T-helper 22 cell (primary cell): ENCODE measurements at regions not wholly inside any gene's neighbourhood (a gene's known extent, or its start where the extent isn't known, plus 50 kb on each side); places are given as distances from the start of the nearest gene placed in this dataset.
"Not testable (repeated sequence)": the region's sequence is repeated elsewhere in the genome, so short reads cannot be mapped to it uniquely, and the experiment has no call there.

Experiments used
- DNase-seq: peaks from one replicate; pipeline ENCODE4 v3.0.0-alpha.2; 2020; ENCODE audit warnings: low read depth

- DNase-seq: not testable (repeated sequence)
These were observed 51.5 kb upstream of the CDC42EP3 start for GRCh38 chr2:37722971-37723370.

- no peak for DNase-seq
These were observed 58.8 kb upstream of the CDC42EP3 start for GRCh38 chr2:37730037-37730818.

- not testable (repeated sequence) for DNase-seq
These were observed 61.0 kb upstream of the CDC42EP3 start for GRCh38 chr2:37732412-37732811.

GRCh38 chr2:37733251-37733650, 61.8 kb upstream of the CDC42EP3 start:
- DNase-seq: no peak

- not testable (repeated sequence) for DNase-seq
These were observed 62.5 kb upstream of the CDC42EP3 start for GRCh38 chr2:37733955-37734354.

GRCh38 chr2:37734891-37735523, 63.6 kb upstream of the CDC42EP3 start:
- not testable (repeated sequence) for DNase-seq

GRCh38 chr2:37735524-37735910, 64.1 kb upstream of the CDC42EP3 start:
- DNase-seq: not testable (repeated sequence)

- DNase-seq: no peak
These were observed 66.1 kb upstream of the CDC42EP3 start for GRCh38 chr2:37737507-37737906.

- no peak for DNase-seq
These were observed 66.9 kb upstream of the CDC42EP3 start for GRCh38 chr2:37738266-37738885.

GRCh38 chr2:37739153-37739552, 67.7 kb upstream of the CDC42EP3 start:
- DNase-seq: no peak

GRCh38 chr2:37740164-37740739, 68.8 kb upstream of the CDC42EP3 start:
- no peak for DNase-seq

- DNase-seq: no peak
These were observed 70.8 kb upstream of the CDC42EP3 start for GRCh38 chr2:37742286-37742685.

- DNase-seq: no peak
These were observed 72.6 kb upstream of the CDC42EP3 start for GRCh38 chr2:37744010-37744409.

- DNase-seq: not testable (repeated sequence)
These were observed 73.5 kb upstream of the CDC42EP3 start for GRCh38 chr2:37744961-37745360.

GRCh38 chr2:37746011-37746410, 74.6 kb upstream of the CDC42EP3 start:
- DNase-seq: not testable (repeated sequence)

- no peak for DNase-seq
These were observed 75.4 kb upstream of the CDC42EP3 start for GRCh38 chr2:37746883-37747282.

- DNase-seq: no peak
These were observed 77.1 kb upstream of the CDC42EP3 start for GRCh38 chr2:37748541-37748940.

- DNase-seq: not testable (repeated sequence)
These were observed 78.8 kb upstream of the CDC42EP3 start for GRCh38 chr2:37750286-37750685.

- no peak for DNase-seq
These were observed 81.3 kb upstream of the CDC42EP3 start for GRCh38 chr2:37752766-37753165.

GRCh38 chr2:37753758-37754157, 82.3 kb upstream of the CDC42EP3 start:
- no peak for DNase-seq

GRCh38 chr2:37755961-37756559, 84.6 kb upstream of the CDC42EP3 start:
- DNase-seq: not testable (repeated sequence)

- not testable (repeated sequence) for DNase-seq
These were observed 86.0 kb upstream of the CDC42EP3 start for GRCh38 chr2:37757456-37757855.
